ENCODE measurements at regions not wholly inside any gene's neighbourhood (a gene's known extent, or its start where the extent isn't known, plus 50 kb on each side); places are given as distances from the start of the nearest gene placed in this dataset.

DNA sequence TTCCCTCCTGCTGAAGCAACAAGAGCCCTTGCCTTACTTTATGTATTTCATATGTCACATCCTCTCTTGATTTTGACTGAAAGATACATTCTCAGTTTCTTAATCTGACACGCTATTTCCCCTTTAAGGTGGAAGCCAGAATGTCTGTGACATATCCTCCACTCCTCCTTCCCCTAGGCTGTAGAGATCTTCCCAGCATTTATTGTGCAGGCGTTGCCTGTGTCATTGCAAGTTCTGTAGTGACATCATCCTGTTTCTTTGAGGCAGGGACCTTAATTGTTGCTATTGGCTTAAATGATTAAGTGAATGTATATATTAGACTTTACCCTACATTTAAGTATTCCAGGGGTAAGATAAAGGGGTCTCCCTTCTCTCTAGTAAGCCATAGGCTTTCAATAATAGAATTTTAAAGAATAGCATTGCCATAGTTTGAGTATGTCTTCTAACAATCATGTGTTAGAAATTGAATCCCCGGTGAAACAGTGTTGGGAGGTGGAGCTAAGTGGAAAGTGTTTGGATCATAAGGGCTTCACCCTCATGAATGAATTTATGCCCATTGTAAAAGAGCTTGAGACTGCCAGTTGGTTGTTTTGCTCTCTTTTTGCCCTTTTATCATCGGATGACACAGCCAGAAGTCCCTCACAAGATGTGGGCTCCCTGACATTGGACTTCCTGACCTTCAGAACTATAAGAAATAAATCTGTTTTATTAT, 189.5 kb upstream of the CDC14C start:
- no peak for ATAC-seq
- TF ChIP-seq SNAI2 (CRISPR knock-in tag; IDR thresholded peaks at IDR 0.05) = no peak
- no peak for TF ChIP-seq ZNF8 (CRISPR knock-in tag; IDR thresholded peaks at IDR 0.05)
- no peak for TF ChIP-seq CSDC2 (CRISPR knock-in tag; IDR thresholded peaks at IDR 0.05)
- no peak for TF ChIP-seq OSR1 (CRISPR knock-in tag; IDR thresholded peaks at IDR 0.05)
- no peak for TF ChIP-seq ESRRG (CRISPR knock-in tag; IDR thresholded peaks at IDR 0.05)

- no peak for TF ChIP-seq ESRRG (CRISPR knock-in tag; IDR thresholded peaks at IDR 0.05)
- no peak for TF ChIP-seq ZFP30 (CRISPR knock-in tag; IDR thresholded peaks at IDR 0.05)
- TF ChIP-seq ZNF565 (CRISPR knock-in tag; conservative IDR thresholded peaks at IDR 0.05; ENCODE audit: low read depth) = no peak
- TF ChIP-seq, protein P1, sequence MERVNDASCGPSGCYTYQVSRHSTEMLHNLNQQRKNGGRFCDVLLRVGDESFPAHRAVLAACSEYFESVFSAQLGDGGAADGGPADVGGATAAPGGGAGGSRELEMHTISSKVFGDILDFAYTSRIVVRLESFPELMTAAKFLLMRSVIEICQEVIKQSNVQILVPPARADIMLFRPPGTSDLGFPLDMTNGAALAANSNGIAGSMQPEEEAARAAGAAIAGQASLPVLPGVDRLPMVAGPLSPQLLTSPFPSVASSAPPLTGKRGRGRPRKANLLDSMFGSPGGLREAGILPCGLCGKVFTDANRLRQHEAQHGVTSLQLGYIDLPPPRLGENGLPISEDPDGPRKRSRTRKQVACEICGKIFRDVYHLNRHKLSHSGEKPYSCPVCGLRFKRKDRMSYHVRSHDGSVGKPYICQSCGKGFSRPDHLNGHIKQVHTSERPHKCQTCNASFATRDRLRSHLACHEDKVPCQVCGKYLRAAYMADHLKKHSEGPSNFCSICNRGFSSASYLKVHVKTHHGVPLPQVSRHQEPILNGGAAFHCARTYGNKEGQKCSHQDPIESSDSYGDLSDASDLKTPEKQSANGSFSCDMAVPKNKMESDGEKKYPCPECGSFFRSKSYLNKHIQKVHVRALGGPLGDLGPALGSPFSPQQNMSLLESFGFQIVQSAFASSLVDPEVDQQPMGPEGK (CRISPR knock-in tag; IDR thresholded peaks at IDR 0.05; ENCODE audit: borderline replicate concordance) = no peak
- TF ChIP-seq GLIS3 (CRISPR knock-in tag; IDR thresholded peaks at IDR 0.05) = no peak
- TF ChIP-seq, protein P2, sequence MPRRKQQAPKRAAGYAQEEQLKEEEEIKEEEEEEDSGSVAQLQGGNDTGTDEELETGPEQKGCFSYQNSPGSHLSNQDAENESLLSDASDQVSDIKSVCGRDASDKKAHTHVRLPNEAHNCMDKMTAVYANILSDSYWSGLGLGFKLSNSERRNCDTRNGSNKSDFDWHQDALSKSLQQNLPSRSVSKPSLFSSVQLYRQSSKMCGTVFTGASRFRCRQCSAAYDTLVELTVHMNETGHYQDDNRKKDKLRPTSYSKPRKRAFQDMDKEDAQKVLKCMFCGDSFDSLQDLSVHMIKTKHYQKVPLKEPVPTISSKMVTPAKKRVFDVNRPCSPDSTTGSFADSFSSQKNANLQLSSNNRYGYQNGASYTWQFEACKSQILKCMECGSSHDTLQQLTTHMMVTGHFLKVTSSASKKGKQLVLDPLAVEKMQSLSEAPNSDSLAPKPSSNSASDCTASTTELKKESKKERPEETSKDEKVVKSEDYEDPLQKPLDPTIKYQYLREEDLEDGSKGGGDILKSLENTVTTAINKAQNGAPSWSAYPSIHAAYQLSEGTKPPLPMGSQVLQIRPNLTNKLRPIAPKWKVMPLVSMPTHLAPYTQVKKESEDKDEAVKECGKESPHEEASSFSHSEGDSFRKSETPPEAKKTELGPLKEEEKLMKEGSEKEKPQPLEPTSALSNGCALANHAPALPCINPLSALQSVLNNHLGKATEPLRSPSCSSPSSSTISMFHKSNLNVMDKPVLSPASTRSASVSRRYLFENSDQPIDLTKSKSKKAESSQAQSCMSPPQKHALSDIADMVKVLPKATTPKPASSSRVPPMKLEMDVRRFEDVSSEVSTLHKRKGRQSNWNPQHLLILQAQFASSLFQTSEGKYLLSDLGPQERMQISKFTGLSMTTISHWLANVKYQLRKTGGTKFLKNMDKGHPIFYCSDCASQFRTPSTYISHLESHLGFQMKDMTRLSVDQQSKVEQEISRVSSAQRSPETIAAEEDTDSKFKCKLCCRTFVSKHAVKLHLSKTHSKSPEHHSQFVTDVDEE (CRISPR knock-in tag; IDR thresholded peaks at IDR 0.05) = no peak
- no peak for TF ChIP-seq ISL1 (CRISPR knock-in tag; IDR thresholded peaks at IDR 0.05)
- TF ChIP-seq PPARA (CRISPR knock-in tag; IDR thresholded peaks at IDR 0.05; ENCODE audit: borderline replicate concordance) = no peak
- TF ChIP-seq TCF4 (CRISPR knock-in tag; IDR thresholded peaks at IDR 0.05; ENCODE audit: borderline replicate concordance) = no peak
- no peak for TF ChIP-seq SNAI2 (CRISPR knock-in tag; IDR thresholded peaks at IDR 0.05)
- no peak for TF ChIP-seq CSDC2 (CRISPR knock-in tag; IDR thresholded peaks at IDR 0.05)
- ATAC-seq = no peak
Measured at GRCh38 chr7:48741545-48741944, 182.8 kb upstream of the CDC14C start.

- ATAC-seq = no peak
- TF ChIP-seq ZNF565 (CRISPR knock-in tag; conservative IDR thresholded peaks at IDR 0.05; ENCODE audit: low read depth) (no peak), ISL1 (CRISPR knock-in tag; IDR thresholded peaks at IDR 0.05) (no peak), BACH2 (CRISPR knock-in tag; IDR thresholded peaks at IDR 0.05; ENCODE audit: borderline replicate concordance) (no peak), TCF4 (CRISPR knock-in tag; IDR thresholded peaks at IDR 0.05; ENCODE audit: borderline replicate concordance) (no peak), ZNF70 (CRISPR knock-in tag; IDR thresholded peaks at IDR 0.05) (no peak)
Measured at GRCh38 chr7:48742079-48742798, 182.1 kb upstream of the CDC14C start.

DNA sequence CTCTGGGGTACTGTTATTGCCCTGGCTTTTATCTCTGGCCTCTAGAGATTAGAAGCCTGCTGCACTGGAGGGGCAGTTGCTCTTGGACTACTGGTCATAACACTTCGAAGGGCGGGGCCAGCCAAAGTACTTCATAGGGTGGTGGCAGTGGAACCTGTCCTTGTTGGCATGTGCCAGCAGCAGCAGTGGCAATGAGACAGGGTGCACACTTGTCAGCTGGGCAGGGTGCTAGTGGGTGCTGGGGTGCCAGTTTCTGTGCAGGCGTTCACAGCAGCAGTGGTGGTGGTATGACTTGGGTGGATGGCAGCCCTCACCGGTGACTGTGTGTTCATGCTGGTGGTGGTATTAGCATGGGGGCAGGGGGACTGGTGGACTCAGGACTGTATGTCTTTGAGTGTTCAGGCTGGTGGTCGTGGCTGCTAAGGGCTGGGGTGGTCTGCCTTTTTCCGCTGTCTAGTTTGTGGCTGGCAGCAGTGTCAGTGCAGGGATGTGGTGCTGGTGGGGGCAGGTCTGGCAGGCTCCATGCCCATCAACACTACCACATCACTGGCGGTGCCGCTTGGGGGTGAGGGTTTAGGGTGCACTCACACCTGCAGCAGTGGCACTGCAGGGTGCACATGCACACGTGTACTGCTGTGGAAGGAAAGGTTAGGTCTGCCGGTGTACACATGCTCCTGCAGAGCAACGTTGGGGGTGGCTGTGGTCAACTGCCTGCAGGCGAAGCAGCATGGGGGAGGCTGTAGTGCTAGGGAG, 176.1 kb upstream of the CDC14C start:
- no peak for ATAC-seq
- TF ChIP-seq BACH2 (CRISPR knock-in tag; IDR thresholded peaks at IDR 0.05; ENCODE audit: borderline replicate concordance) = no peak

GRCh38 chr7:48755061-48755555, 169.2 kb upstream of the CDC14C start:
- TF ChIP-seq ZNF565 (CRISPR knock-in tag; conservative IDR thresholded peaks at IDR 0.05; ENCODE audit: low read depth) = no peak
- no peak for TF ChIP-seq ZNF8 (CRISPR knock-in tag; IDR thresholded peaks at IDR 0.05)
- no peak for TF ChIP-seq ESRRG (CRISPR knock-in tag; IDR thresholded peaks at IDR 0.05)
- no peak for TF ChIP-seq TCF4 (CRISPR knock-in tag; IDR thresholded peaks at IDR 0.05; ENCODE audit: borderline replicate concordance)
- no peak for TF ChIP-seq SNAI2 (CRISPR knock-in tag; IDR thresholded peaks at IDR 0.05)
- no peak for TF ChIP-seq GLIS3 (CRISPR knock-in tag; IDR thresholded peaks at IDR 0.05)
- TF ChIP-seq CSDC2 (CRISPR knock-in tag; IDR thresholded peaks at IDR 0.05) = no peak
- TF ChIP-seq PPARA (CRISPR knock-in tag; IDR thresholded peaks at IDR 0.05; ENCODE audit: borderline replicate concordance) = no peak
- TF ChIP-seq TOX (CRISPR knock-in tag; IDR thresholded peaks at IDR 0.05; ENCODE audit: borderline replicate concordance) = no peak
- ATAC-seq = no peak

Data from SK-N-SH treated with all-trans-retinoic acid at 6 μM for 48 hours (cell line).